Upper lobe of left lung (tissue), 6 donors: ENCODE measurements at regions not wholly inside any gene's neighbourhood (a gene's known extent, or its start where the extent isn't known, plus 50 kb on each side); places are given as distances from the start of the nearest gene placed in this dataset.

Experiments
- ATAC-seq, 2 donors: fragments of 200-7000 bp; cut with Tn5 transposase; one replicate each; pipeline ENCODE4 v1.9.1; 2022; ENCODE audit warnings: mild to moderate bottlenecking in 2 of 2, moderate library complexity in 2 of 2; ENCODE audit not compliant: low FRiP score in 2 of 2
- DNase-seq, 2 donors: peaks; one replicate each; pipeline ENCODE4 v3.0.0-alpha.2; 2019 to 2020
- H3K27ac ChIP-seq, 4 donors: fragments of 200-600 bp; sonication (generic); one replicate each; pipeline ENCODE4 v1.5.1; 2016 to 2019
- H3K27me3 ChIP-seq, 4 donors: fragments of 200-600 bp; sonication (generic); one replicate each; pipeline ENCODE4 v1.5.1; 2017 to 2019
- H3K36me3 ChIP-seq, 4 donors: fragments of 200-600 bp; sonication (generic); one replicate each; pipeline ENCODE4 v1.5.1; 2016 to 2019
- H3K4me1 ChIP-seq, 4 donors: fragments of 200-600 bp; sonication (generic); one replicate each; pipeline ENCODE4 v1.5.1; 2018 to 2019
- H3K4me3 ChIP-seq, 4 donors: fragments of 200-600 bp; sonication (generic); one replicate each; pipeline ENCODE4 v1.5.1; 2017 to 2019; ENCODE audit warnings: mild to moderate bottlenecking in 2 of 4, moderate library complexity in 1 of 4
- H3K9me3 ChIP-seq, 4 donors: fragments of 200-600 bp; sonication (generic); one replicate each; pipeline ENCODE4 v1.5.1; 2018 to 2019
- CTCF ChIP-seq, 6 experiments: fragments of 450-650 bp in 4 of 6; fragments of 200-600 bp in 2 of 6; sonication (generic) in 2 of 6; IDR thresholded peaks; one replicate each; pipeline ENCODE4 v1.5.1; 2016 to 2019; ENCODE audit warnings: antibody characterized with exemption in 6 of 6
- EP300 ChIP-seq, 4 donors: sonication (generic); formaldehyde crosslinking; IDR thresholded peaks; one replicate each; pipeline ENCODE4 v1.5.1; 2017; ENCODE audit warnings: antibody characterized with exemption in 4 of 4, control low read depth in 2 of 4
- POLR2A ChIP-seq, 4 donors: fragments of 450-650 bp; IDR thresholded peaks; one replicate each; pipeline ENCODE4 v1.5.1; 2016 to 2017; ENCODE audit warnings: antibody characterized with exemption in 4 of 4, mild to moderate bottlenecking in 2 of 4
- POLR2AphosphoS5 ChIP-seq, 2 donors: sonication (generic); formaldehyde crosslinking; IDR thresholded peaks; one replicate each; pipeline ENCODE4 v1.5.1; 2017; ENCODE audit warnings: antibody characterized with exemption in 2 of 2
- WGBS, 2 donors: methylation state at CpG; one replicate each; pipeline ENCODE4 v1.1.5; 2017 to 2018; 5-methylcytosine and 5-hydroxymethylcytosine counted together
- donor health status: DM: no; HTN: no; CAD: no; lungs with moderate emphysema.
- donor health status: DM: no; HTN: yes; CAD: no; lungs with severe emphysema.

DNA sequence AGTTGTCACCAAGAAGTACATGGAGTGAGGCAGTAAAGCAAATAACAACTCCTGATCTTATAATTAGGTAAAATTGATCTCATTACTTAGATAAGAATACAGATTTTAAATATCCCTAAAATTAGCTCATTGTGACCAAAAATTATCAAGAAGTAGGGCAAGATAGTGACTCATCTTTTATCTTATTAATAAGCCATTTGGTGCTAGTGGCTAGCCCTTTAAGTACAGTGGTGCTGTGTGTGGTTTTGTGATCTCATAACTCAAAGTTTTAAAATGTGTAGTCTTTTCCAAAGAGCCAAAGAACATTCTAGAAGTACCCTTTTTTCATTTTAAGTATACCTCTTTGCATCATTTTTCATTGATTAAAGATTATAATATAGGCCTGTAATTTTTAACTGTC, 569.4 kb upstream of the SETBP1 start:
- H3K9me3 ChIP-seq = no peaks in the 10 kb centered on the region
- no peak overlapping the region for H3K4me3 ChIP-seq
- H3K27me3 ChIP-seq = no peaks in the 10 kb centered on the region

GRCh38 chr18:44117821-44118220, 562.9 kb upstream of the SETBP1 start:
- H3K27ac ChIP-seq = no peak overlapping the region
- no peak for ATAC-seq
- H3K9me3 ChIP-seq = no peaks in the 10 kb centered on the region
- TF ChIP-seq EP300 (IDR thresholded peaks at IDR 0.05) (no peak), CTCF (IDR thresholded peaks at IDR 0.05) (no peak), POLR2AphosphoS5 (IDR thresholded peaks at IDR 0.05) (no peak), POLR2A (IDR thresholded peaks at IDR 0.05) (no peak)
- no peaks in the 10 kb centered on the region for H3K36me3 ChIP-seq
- no peaks in the 10 kb centered on the region for H3K27me3 ChIP-seq
- no peak for DNase-seq
- H3K4me3 ChIP-seq = no peak overlapping the region
- H3K4me1 ChIP-seq = no peaks in the 10 kb centered on the region

More for the DNA sequence above, 569.4 kb upstream of the SETBP1 start:
- no peak overlapping the region for H3K27ac ChIP-seq
- ATAC-seq (no peak), DNase-seq (no peak)
- TF ChIP-seq POLR2AphosphoS5 (IDR thresholded peaks at IDR 0.05) (no peak), POLR2A (IDR thresholded peaks at IDR 0.05) (no peak), EP300 (IDR thresholded peaks at IDR 0.05) (no peak), CTCF (IDR thresholded peaks at IDR 0.05) (no peak)
- no peaks in the 10 kb centered on the region for H3K36me3 ChIP-seq
- H3K4me1 ChIP-seq = no peaks in the 10 kb centered on the region

GRCh38 chr18:44119607-44120006, 561.1 kb upstream of the SETBP1 start:
- H3K27ac ChIP-seq = no peak overlapping the region
- no peak for ATAC-seq
- TF ChIP-seq CTCF (IDR thresholded peaks at IDR 0.05) (no peak), EP300 (IDR thresholded peaks at IDR 0.05) (no peak), POLR2AphosphoS5 (IDR thresholded peaks at IDR 0.05) (no peak), POLR2A (IDR thresholded peaks at IDR 0.05) (no peak)
- H3K9me3 ChIP-seq = no peaks in the 10 kb centered on the region
- no peak for DNase-seq
- no peaks in the 10 kb centered on the region for H3K36me3 ChIP-seq
- H3K4me3 ChIP-seq = no peak overlapping the region
- no peaks in the 10 kb centered on the region for H3K4me1 ChIP-seq
- H3K27me3 ChIP-seq = no peaks in the 10 kb centered on the region
- WGBS, 2 donors = 70 to 71% methylated on average over 2 of the region's 2 CpGs

DNA sequence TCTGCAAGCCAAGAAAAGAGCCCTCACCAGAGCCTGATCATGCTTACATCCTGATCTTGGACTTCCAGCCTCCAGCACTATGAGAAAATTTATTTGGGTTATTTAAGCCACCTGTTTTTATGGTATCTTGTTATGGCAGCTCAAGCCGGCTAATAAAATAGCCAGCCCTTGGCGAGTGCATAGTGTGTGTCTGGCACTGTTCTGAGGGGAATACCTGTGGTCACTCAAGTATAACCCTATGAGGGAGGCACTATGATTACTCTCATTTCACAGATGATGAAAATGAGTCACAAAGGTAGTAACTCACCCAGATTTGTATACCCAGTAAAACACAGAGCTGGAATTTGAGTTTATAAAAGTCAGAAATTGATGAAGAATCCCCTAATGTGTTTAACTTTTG, 556.9 kb upstream of the SETBP1 start:
- Histone ChIP-seq H3K4me3 (no peak overlapping the region), H3K27ac (no peak overlapping the region), H3K9me3 (no peaks in the 10 kb centered on the region), H3K4me1 (no peaks in the 10 kb centered on the region), H3K27me3 (no peaks in the 10 kb centered on the region), H3K36me3 (no peaks in the 10 kb centered on the region)
- ATAC-seq (no peak), DNase-seq (no peak)
- TF ChIP-seq POLR2A (IDR thresholded peaks at IDR 0.05) (no peak), POLR2AphosphoS5 (IDR thresholded peaks at IDR 0.05) (no peak), CTCF (IDR thresholded peaks at IDR 0.05) (no peak), EP300 (IDR thresholded peaks at IDR 0.05) (no peak)
- 89% methylated on average over 2 of the region's 2 CpGs for WGBS, 2 donors

DNA sequence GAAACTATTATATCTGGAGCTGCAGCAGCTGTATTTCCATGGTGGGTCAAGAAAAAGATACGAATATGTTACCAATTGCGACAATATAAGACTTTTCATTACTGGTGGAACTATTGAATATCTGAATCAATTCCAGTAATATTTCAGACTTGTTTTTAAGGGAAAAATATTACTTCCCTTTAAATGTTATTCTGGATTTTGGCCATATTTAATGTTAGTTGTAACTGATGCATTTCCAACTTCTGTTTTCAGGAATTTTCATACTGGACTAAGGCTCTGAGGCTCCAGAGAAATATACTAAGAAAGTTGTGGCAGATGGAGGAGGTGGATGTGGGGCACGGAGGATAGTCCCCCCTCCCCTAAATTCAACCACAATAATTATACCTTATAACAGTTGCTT, 555.2 kb upstream of the SETBP1 start:
- WGBS, 2 donors = 85 to 93% methylated on average over 3 of the region's 3 CpGs
- ATAC-seq (no peak), DNase-seq (no peak)
- Histone ChIP-seq H3K27ac (no peak overlapping the region), H3K27me3 (no peaks in the 10 kb centered on the region), H3K36me3 (no peaks in the 10 kb centered on the region), H3K4me1 (no peaks in the 10 kb centered on the region), H3K9me3 (no peaks in the 10 kb centered on the region), H3K4me3 (no peak overlapping the region)
- TF ChIP-seq CTCF (IDR thresholded peaks at IDR 0.05) (no peak), EP300 (IDR thresholded peaks at IDR 0.05) (no peak), POLR2A (IDR thresholded peaks at IDR 0.05) (no peak), POLR2AphosphoS5 (IDR thresholded peaks at IDR 0.05) (no peak)
